B cell (primary cell): ENCODE measurements at regions not wholly inside any gene's neighbourhood (a gene's known extent, or its start where the extent isn't known, plus 50 kb on each side); places are given as distances from the start of the nearest gene placed in this dataset.

Experiments used
- ATAC-seq: fragments of 200-7000 bp; cut with Tn5 transposase; one replicate; pipeline ENCODE4 v1.10.0; 2021; ENCODE audit warnings: low read depth, mild to moderate bottlenecking, moderate number of reproducible peaks, moderate library complexity
- CTCF ChIA-PET: fragments of 350-600 bp; sonication (Branson Sonifier 250); formaldehyde crosslinking; loops from one replicate; lab custom pipeline; 2021; ENCODE audit warnings: antibody characterized with exemption, inconsistent platforms; lab: Charles Lee
- POLR2A ChIA-PET: fragments of 350-600 bp; sonication (Branson Sonifier 250); formaldehyde crosslinking; loops from one replicate; lab custom pipeline; 2021; ENCODE audit warnings: antibody characterized with exemption; lab: Charles Lee
- DNase-seq: peaks from one replicate; pipeline ENCODE4 v3.0.0; 2013
- H2AFZ ChIP-seq: 2 replicates; pipeline ENCODE4 v1.6.1; 2012; ENCODE audit warnings: mild to moderate bottlenecking, low read depth, low read length; ENCODE audit not compliant: insufficient read depth, poor library complexity, severe bottlenecking
- H3K27ac ChIP-seq, 2 donors: 1 replicate in 1 of 2; 2 replicates in 1 of 2; pipeline ENCODE4 v1.5.1; 2012 to 2013; ENCODE audit warnings: low read length in 2 of 2, mild to moderate bottlenecking in 2 of 2, moderate library complexity in 1 of 2
- H3K27me3 ChIP-seq, 4 experiments: fragments of 200-600 bp in 1 of 4; sonication (generic) in 1 of 4; replicated peaks in 1 of 4; 1 replicate in 2 of 4; 2 replicates in 2 of 4; pipeline versions ENCODE4 v1.6.1 to v1.7.0; 2013 to 2016; ENCODE audit warnings: low read length in 3 of 4, mild to moderate bottlenecking in 2 of 4, mixed read lengths in 1 of 4, moderate library complexity in 1 of 4; ENCODE audit not compliant: insufficient read depth in 4 of 4, control insufficient read depth in 3 of 4; ENCODE audit errors: control extremely low read depth in 1 of 4
- H3K36me3 ChIP-seq, 2 experiments: replicated peaks in 1 of 2; 1 replicate in 1 of 2; 2 replicates in 1 of 2; pipeline versions ENCODE4 v1.6.1 to v1.7.1; 2013; ENCODE audit warnings: low read length in 1 of 2; ENCODE audit not compliant: insufficient read depth in 2 of 2, control insufficient read depth in 1 of 2; ENCODE audit errors: control extremely low read depth in 1 of 2, extremely low read depth in 1 of 2
- H3K4me1 ChIP-seq, 2 donors: fragments of 200-600 bp in 1 of 2; sonication (generic) in 1 of 2; 1 replicate in 1 of 2; 2 replicates in 1 of 2; pipeline versions ENCODE4 v1.5.1 to v1.6.1; 2013 to 2017; ENCODE audit warnings: low read length in 2 of 2; ENCODE audit not compliant: control insufficient read depth in 2 of 2, insufficient read depth in 2 of 2
- H3K4me2 ChIP-seq: replicated peaks from 2 replicates; pipeline ENCODE3; 2012; ENCODE audit warnings: mild to moderate bottlenecking, low read depth, low read length; ENCODE audit not compliant: poor library complexity, severe bottlenecking
- H3K4me3 ChIP-seq, 5 experiments: fragments of 200-600 bp in 1 of 5; sonication (generic) in 1 of 5; 1 replicate in 3 of 5; 2 replicates in 2 of 5; pipeline versions ENCODE4 v1.5.1 to v1.7.0; 2011 to 2016; ENCODE audit warnings: low read length in 4 of 5, mild to moderate bottlenecking in 4 of 5, low read depth in 2 of 5, control low read depth in 1 of 5, moderate library complexity in 1 of 5; ENCODE audit not compliant: insufficient read depth in 1 of 5; ENCODE audit errors: control extremely low read depth in 1 of 5, extremely low read depth in 1 of 5
- H3K79me2 ChIP-seq: fragments of 200-600 bp; sonication (generic); one replicate; pipeline ENCODE4 v1.6.0; 2016; ENCODE audit warnings: low read length; ENCODE audit not compliant: control insufficient read depth, insufficient read depth
- H3K9ac ChIP-seq: fragments of 200-600 bp; sonication (generic); 2 replicates; pipeline ENCODE4 v1.6.1; 2017; ENCODE audit warnings: mild to moderate bottlenecking, low read length, moderate library complexity
- H3K9me3 ChIP-seq, 3 donors: one replicate each; pipeline versions ENCODE4 v1.6.1 to v1.7.1; 2013; ENCODE audit warnings: low read length in 2 of 3; ENCODE audit not compliant: control insufficient read depth in 2 of 3, insufficient read depth in 1 of 3; ENCODE audit errors: control extremely low read depth in 1 of 3
- H4K20me1 ChIP-seq: 2 replicates; pipeline ENCODE4 v1.6.0; 2012; ENCODE audit warnings: mild to moderate bottlenecking, low read length; ENCODE audit not compliant: insufficient read depth, control insufficient read depth, poor library complexity, severe bottlenecking
- H3K27ac Mint-ChIP-seq: one replicate; pipeline ENCODE4 v1.8.0; 2021; ENCODE audit warnings: mixed read lengths
- H3K27me3 Mint-ChIP-seq: one replicate; pipeline ENCODE4 v1.8.0; 2021; ENCODE audit warnings: mixed read lengths
- H3K4me1 Mint-ChIP-seq: one replicate; pipeline ENCODE4 v1.8.0; 2021; ENCODE audit warnings: mixed read lengths
- H3K4me3 Mint-ChIP-seq: one replicate; pipeline ENCODE4 v1.8.0; 2021; ENCODE audit warnings: mixed read lengths
- H3K9me3 Mint-ChIP-seq: one replicate; pipeline ENCODE4 v1.8.0; 2022; ENCODE audit warnings: mixed read lengths; ENCODE audit not compliant: insufficient read depth
- CTCF ChIP-seq: fragments of 200-600 bp; IDR thresholded peaks from one replicate; pipeline ENCODE4 v1.8.0; 2022; ENCODE audit warnings: antibody characterized with exemption, mild to moderate bottlenecking
- EZH2 ChIP-seq: IDR thresholded peaks from 2 replicates; pipeline ENCODE4 v1.6.1; 2012; ENCODE audit warnings: borderline replicate concordance, low read depth, mild to moderate bottlenecking, moderate library complexity, low read length; ENCODE audit not compliant: insufficient read depth, poor library complexity, severe bottlenecking
- WGBS: methylation state at CpG from one replicate; pipeline ENCODE4 v1.1.5; 2013; ENCODE audit warnings: missing lambda C conversion rate; ENCODE audit not compliant: insufficient coverage; 5-methylcytosine and 5-hydroxymethylcytosine counted together
- intact Hi-C: fragments of 100-400 bp; cut with micrococcal nuclease; formaldehyde crosslinking; loops from one replicate; pipeline ENCODE4 v1.10.0; 2022

DNA sequence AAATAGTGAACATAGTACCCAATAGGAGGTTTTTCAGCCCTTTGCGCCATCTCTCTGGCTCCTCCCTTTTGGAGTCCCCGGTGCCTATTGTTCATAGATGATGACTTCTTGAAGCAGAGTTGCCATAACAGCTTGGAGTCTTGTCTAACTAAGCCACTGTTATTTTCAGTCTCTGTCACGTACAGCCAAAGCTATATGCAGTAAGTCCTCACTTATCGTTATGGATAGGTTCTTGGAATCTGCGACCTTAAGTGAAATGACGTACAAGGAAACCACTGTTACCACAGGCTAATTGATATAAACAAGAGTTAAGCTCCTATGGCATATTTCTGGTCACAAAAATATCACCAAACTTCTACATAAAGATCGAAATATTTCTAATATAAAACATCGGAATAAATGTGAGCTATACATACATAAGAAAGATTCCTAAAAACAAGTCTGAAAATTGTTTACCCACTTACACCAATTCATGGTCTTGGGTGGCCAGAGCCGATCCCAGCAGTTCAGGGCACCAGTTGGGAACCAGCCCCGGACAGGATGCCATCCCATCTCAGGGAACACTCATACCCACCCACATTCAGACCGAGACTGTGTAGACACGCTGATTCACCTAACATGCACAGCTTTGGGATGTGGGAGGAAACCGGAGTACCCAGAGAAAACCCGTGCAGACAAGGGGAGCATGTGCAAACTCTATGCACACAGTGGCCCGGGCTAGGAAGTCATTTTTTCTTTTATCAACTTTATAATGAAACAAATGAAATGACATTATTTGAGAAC is 76.0 kb upstream of the PRPS1L1 start:
- H3K79me2 ChIP-seq, result no peaks in the 10 kb centered on the region
- H4K20me1 ChIP-seq, result no peaks in the 10 kb centered on the region
- H3K4me2 ChIP-seq, result no peak overlapping the region
- no peak for DNase-seq
- no peaks in the 10 kb centered on the region for H3K36me3 ChIP-seq
- 92% methylated on average over 6 of the region's 15 CpGs for WGBS
- TF ChIP-seq CTCF (no peak), EZH2 (no peak)
- H3K27ac Mint-ChIP-seq, result no peak overlapping the region
- H3K4me3 Mint-ChIP-seq, result no peak overlapping the region
- H3K4me1 ChIP-seq, result no peaks in the 10 kb centered on the region
- no peak for ATAC-seq
- no peak overlapping the region for H2AFZ ChIP-seq
- H3K9ac ChIP-seq, result no peak overlapping the region
- H3K9me3 ChIP-seq, result no peaks in the 10 kb centered on the region
- H3K9me3 Mint-ChIP-seq, result peaks cover 4% of the 10 kb centered on the region
- POLR2A ChIA-PET, result no interaction called here
- no peaks in the 10 kb centered on the region for H3K27me3 Mint-ChIP-seq
- H3K4me3 ChIP-seq, result no peak overlapping the region
- H3K4me1 Mint-ChIP-seq, result no peaks in the 10 kb centered on the region
- intact Hi-C loops, result no loop called here
- H3K27ac ChIP-seq, result no peak overlapping the region
- CTCF ChIA-PET, result no interaction called here
- peaks cover 0 to 2% (median 0%) of the 10 kb centered on the region in 4 experiments for H3K27me3 ChIP-seq

DNA sequence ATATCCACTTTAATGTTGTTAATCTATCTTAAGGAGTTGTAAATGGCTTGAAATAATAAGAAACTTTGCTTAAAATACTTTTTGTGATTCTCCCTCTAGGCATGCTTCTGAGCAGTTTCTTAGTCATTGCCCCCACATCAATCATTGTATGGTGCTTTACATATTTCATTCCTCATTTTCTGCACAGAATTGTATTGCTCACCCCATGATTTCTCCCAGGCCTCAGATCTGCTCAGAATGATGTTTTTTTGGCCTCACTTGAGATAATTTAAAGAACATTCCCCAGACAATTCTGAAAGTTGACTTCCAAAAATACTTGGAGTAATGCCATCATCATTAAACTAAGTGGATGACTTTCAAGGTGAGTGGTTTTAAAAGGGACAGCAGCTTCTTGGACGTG is 82.1 kb upstream of the PRPS1L1 start:
- no peak for DNase-seq
- Histone ChIP-seq H2AFZ (no peak overlapping the region), H3K9me3 (no peaks in the 10 kb centered on the region), H3K9ac (no peak overlapping the region), H3K27ac (no peak overlapping the region), H4K20me1 (no peaks in the 10 kb centered on the region), H3K4me3 (no peak overlapping the region), H3K27me3 (peaks cover 0 to 2% (median 0%) of the 10 kb centered on the region in 4 experiments), H3K4me2 (no peak overlapping the region), H3K36me3 (no peaks in the 10 kb centered on the region), H3K79me2 (no peaks in the 10 kb centered on the region), H3K4me1 (no peaks in the 10 kb centered on the region)
- POLR2A ChIA-PET, result no interaction called here
- no peak for TF ChIP-seq EZH2
- TF ChIP-seq CTCF, result no peak
- no peak for ATAC-seq
- peaks cover 26% of the 10 kb centered on the region for H3K27me3 Mint-ChIP-seq
- intact Hi-C loops, result no loop called here
- CTCF ChIA-PET, result no interaction called here
- no peak overlapping the region for H3K4me3 Mint-ChIP-seq
- no peaks in the 10 kb centered on the region for H3K9me3 Mint-ChIP-seq
- H3K27ac Mint-ChIP-seq, result no peak overlapping the region
- 100% methylated on average over 1 of the region's 1 CpG for WGBS
- no peaks in the 10 kb centered on the region for H3K4me1 Mint-ChIP-seq
